ENCODE measurements at regions not wholly inside any gene's neighbourhood (a gene's known extent, or its start where the extent isn't known, plus 50 kb on each side); places are given as distances from the start of the nearest gene placed in this dataset.
"Not testable (repeated sequence)": the region's sequence is repeated elsewhere in the genome, so short reads cannot be mapped to it uniquely, and the experiment has no call there.

- DNase-seq: no peak
Observed at GRCh38 chr16:26816266-26816665, 250.5 kb upstream of the C16orf82 start.

- DNase-seq: peak; percentile 6
Observed at GRCh38 chr16:26816885-26817571, 249.7 kb upstream of the C16orf82 start.

- DNase-seq: no peak
Observed at GRCh38 chr16:26818393-26818792, 248.3 kb upstream of the C16orf82 start.

- no peak for DNase-seq
Observed at GRCh38 chr16:26824469-26824868, 242.3 kb upstream of the C16orf82 start.

GRCh38 chr16:26826500-26826899, 240.2 kb upstream of the C16orf82 start:
- DNase-seq: no peak

GRCh38 chr16:26827386-26827785, 239.3 kb upstream of the C16orf82 start:
- DNase-seq: no peak

- no peak for DNase-seq
Observed at GRCh38 chr16:26830428-26831127, 236.1 kb upstream of the C16orf82 start.

- DNase-seq: not testable (repeated sequence)
Observed at GRCh38 chr16:26836114-26836513, 230.6 kb upstream of the C16orf82 start.

- DNase-seq: no peak
Observed at GRCh38 chr16:26838931-26839330, 227.8 kb upstream of the C16orf82 start.

GRCh38 chr16:26840691-26841090, 226.0 kb upstream of the C16orf82 start:
- DNase-seq: no peak

- no peak for DNase-seq
Observed at GRCh38 chr16:26856271-26856670, 210.5 kb upstream of the C16orf82 start.

GRCh38 chr16:26856791-26857190, 209.9 kb upstream of the C16orf82 start:
- DNase-seq: no peak

- no peak for DNase-seq
Observed at GRCh38 chr16:26857371-26857770, 209.4 kb upstream of the C16orf82 start.

- DNase-seq: no peak
Observed at GRCh38 chr16:26860506-26860905, 206.2 kb upstream of the C16orf82 start.

GRCh38 chr16:26863931-26864330, 202.8 kb upstream of the C16orf82 start:
- DNase-seq: no peak

GRCh38 chr16:26874318-26874717, 192.4 kb upstream of the C16orf82 start:
- DNase-seq: not testable (repeated sequence)

- DNase-seq: no peak
Observed at GRCh38 chr16:26877421-26877820, 189.3 kb upstream of the C16orf82 start.

- no peak for DNase-seq
Observed at GRCh38 chr16:26885674-26886073, 181.1 kb upstream of the C16orf82 start.

GRCh38 chr16:26889740-26890139, 177.0 kb upstream of the C16orf82 start:
- no peak for DNase-seq

GRCh38 chr16:26898200-26898599, 168.5 kb upstream of the C16orf82 start:
- DNase-seq: no peak

- no peak for DNase-seq
Observed at GRCh38 chr16:26901196-26901861, 165.4 kb upstream of the C16orf82 start.

GRCh38 chr16:26901983-26902382, 164.7 kb upstream of the C16orf82 start:
- DNase-seq: no peak

- DNase-seq: peak; percentile 10
Observed at GRCh38 chr16:26905336-26905735, 161.4 kb upstream of the C16orf82 start.

GRCh38 chr16:26909623-26910022, 157.1 kb upstream of the C16orf82 start:
- DNase-seq: no peak

Measured in fibroblast of skin of right quadriceps (primary cell).